HepG2 (cell line): ENCODE measurements at regions not wholly inside any gene's neighbourhood (a gene's known extent, or its start where the extent isn't known, plus 50 kb on each side); places are given as distances from the start of the nearest gene placed in this dataset.

ENCODE experiments used
- CREB3 ChIP-seq: sonication (generic); formaldehyde crosslinking; IDR thresholded peaks from 2 replicates; pipeline ENCODE4 v1.5.0; 2020; ENCODE audit warnings: missing genetic modification reagents
- DZIP1 ChIP-seq: sonication (generic); formaldehyde crosslinking; IDR thresholded peaks from 2 replicates; pipeline ENCODE4 v1.5.0; 2020; ENCODE audit warnings: mild to moderate bottlenecking, missing genetic modification reagents
- FOXA3 ChIP-seq: IDR thresholded peaks from 2 replicates; pipeline ENCODE4 v1.6.1; 2016; ENCODE audit warnings: missing genetic modification reagents, missing compliant biosample characterization
- GTF2F1 ChIP-seq: fragments of 150-350 bp; IDR thresholded peaks from 2 replicates; pipeline ENCODE4 v1.6.1; 2014; ENCODE audit warnings: low read length
- HDAC2 ChIP-seq: sonication (generic); formaldehyde crosslinking; IDR thresholded peaks from 2 replicates; pipeline ENCODE4 v1.4.0; 2020; ENCODE audit warnings: missing genetic modification reagents
- HDAC6 ChIP-seq: fragments of 200-600 bp; sonication (generic); IDR thresholded peaks from 2 replicates; pipeline ENCODE4 v1.7.0; 2017; ENCODE audit warnings: mild to moderate bottlenecking, antibody characterized with exemption, low read length, low read depth
- KLF13 ChIP-seq: sonication (generic); formaldehyde crosslinking; IDR thresholded peaks from 2 replicates; pipeline ENCODE4 v1.4.0; 2020; ENCODE audit warnings: mild to moderate bottlenecking, missing genetic modification reagents
- MBNL3 ChIP-seq: fragments of 250-450 bp; sonication (Bioruptor Pico); conservative IDR thresholded peaks from 2 replicates; pipeline ENCODE4 v1.8.0; 2022; ENCODE audit warnings: mild to moderate bottlenecking, inconsistent platforms
- NCOA5 ChIP-seq: sonication (generic); formaldehyde crosslinking; IDR thresholded peaks from 2 replicates; pipeline ENCODE4 v1.4.0; 2020; ENCODE audit warnings: missing genetic modification reagents
- NR2F2 ChIP-seq: IDR thresholded peaks from 2 replicates; pipeline ENCODE4 v1.6.1; 2012; ENCODE audit warnings: low read depth, inconsistent platforms, borderline replicate concordance
- RBM39 ChIP-seq: fragments of 200-400 bp; formaldehyde crosslinking; IDR thresholded peaks from one replicate; pipeline ENCODE4 v1.6.1; 2018; ENCODE audit warnings: antibody characterized with exemption, mild to moderate bottlenecking, low read depth, low read length; ENCODE audit not compliant: poor library complexity, severe bottlenecking
- SMYD3 ChIP-seq: sonication (generic); formaldehyde crosslinking; IDR thresholded peaks from 2 replicates; pipeline ENCODE4 v1.8.1; 2023; ENCODE audit warnings: mild to moderate bottlenecking, missing genetic modification reagents
- ZBTB8A ChIP-seq: sonication (generic); formaldehyde crosslinking; IDR thresholded peaks from 2 replicates; pipeline ENCODE4 v1.4.0; 2020; ENCODE audit warnings: mild to moderate bottlenecking, low read depth, missing genetic modification reagents, borderline replicate concordance
- ZNF607 ChIP-seq: sonication (generic); formaldehyde crosslinking; IDR thresholded peaks from 2 replicates; pipeline ENCODE4 v1.5.1; 2020; ENCODE audit warnings: missing genetic modification reagents, mild to moderate bottlenecking, borderline replicate concordance
- ZNF746 ChIP-seq: sonication (generic); formaldehyde crosslinking; IDR thresholded peaks from 2 replicates; pipeline ENCODE4 v1.8.0; 2022; ENCODE audit warnings: mild to moderate bottlenecking, missing genetic modification reagents
- ZNF761 ChIP-seq: sonication (generic); formaldehyde crosslinking; conservative IDR thresholded peaks from 2 replicates; pipeline ENCODE4 v1.4.0; 2020; ENCODE audit warnings: mild to moderate bottlenecking, missing genetic modification reagents
- ZNF782 ChIP-seq: sonication (generic); formaldehyde crosslinking; IDR thresholded peaks from 2 replicates; pipeline ENCODE4 v1.4.0; 2020; ENCODE audit warnings: missing genetic modification reagents, mild to moderate bottlenecking, borderline replicate concordance
- ZSCAN21 ChIP-seq: sonication (generic); formaldehyde crosslinking; IDR thresholded peaks from 2 replicates; pipeline ENCODE4 v1.8.0; 2022; ENCODE audit warnings: mild to moderate bottlenecking, missing genetic modification reagents, moderate library complexity, borderline replicate concordance
- ZSCAN22 ChIP-seq: sonication (generic); formaldehyde crosslinking; IDR thresholded peaks from 2 replicates; pipeline ENCODE4 v1.4.0; 2020; ENCODE audit warnings: mild to moderate bottlenecking, missing genetic modification reagents
- TF ChIP-seq, protein P1 (sequence below): sonication (generic); formaldehyde crosslinking; IDR thresholded peaks from 2 replicates; pipeline ENCODE4 v1.4.0; 2020; ENCODE audit warnings: missing genetic modification reagents, borderline replicate concordance
- TF ChIP-seq, protein P2 (sequence below): sonication (generic); formaldehyde crosslinking; IDR thresholded peaks from 2 replicates; pipeline ENCODE4 v1.5.1; 2020; ENCODE audit warnings: mild to moderate bottlenecking, moderate library complexity, missing genetic modification reagents

GRCh38 chr6:137353842-137354397 lies 134.7 kb upstream of the IFNGR1 start (continued):
- peak; percentile 61; the same call in 1 of the 2 replicates for TF ChIP-seq ZNF607 (CRISPR knock-in tag)
- peak; percentile 100 for TF ChIP-seq FOXA3 (CRISPR knock-in tag)
- peak; percentile 100 for TF ChIP-seq HDAC2 (CRISPR knock-in tag)
- no peak for TF ChIP-seq DZIP1 (CRISPR knock-in tag)
- no peak for TF ChIP-seq GTF2F1
- TF ChIP-seq CREB3: no peak
- TF ChIP-seq ZSCAN22: peak; percentile 95
- TF ChIP-seq ZNF782: no peak; the same call in 1 of the 2 replicates
- peak; percentile 100 for TF ChIP-seq NR2F2
- no peak for TF ChIP-seq NCOA5 (CRISPR knock-in tag)
- TF ChIP-seq HDAC6: no peak
- TF ChIP-seq MBNL3 (CRISPR knock-in tag): no peak
- no peak; the same call in 1 of the 2 replicates for TF ChIP-seq ZBTB8A
- TF ChIP-seq SMYD3: peak; percentile 69; the same call in 1 of the 2 replicates
- TF ChIP-seq KLF13 (CRISPR knock-in tag): no peak
- TF ChIP-seq ZNF761: peak; percentile 92; the same call in 1 of the 2 replicates
- TF ChIP-seq ZNF746: peak; percentile 85; the same call in 1 of the 2 replicates
- TF ChIP-seq, protein P1, sequence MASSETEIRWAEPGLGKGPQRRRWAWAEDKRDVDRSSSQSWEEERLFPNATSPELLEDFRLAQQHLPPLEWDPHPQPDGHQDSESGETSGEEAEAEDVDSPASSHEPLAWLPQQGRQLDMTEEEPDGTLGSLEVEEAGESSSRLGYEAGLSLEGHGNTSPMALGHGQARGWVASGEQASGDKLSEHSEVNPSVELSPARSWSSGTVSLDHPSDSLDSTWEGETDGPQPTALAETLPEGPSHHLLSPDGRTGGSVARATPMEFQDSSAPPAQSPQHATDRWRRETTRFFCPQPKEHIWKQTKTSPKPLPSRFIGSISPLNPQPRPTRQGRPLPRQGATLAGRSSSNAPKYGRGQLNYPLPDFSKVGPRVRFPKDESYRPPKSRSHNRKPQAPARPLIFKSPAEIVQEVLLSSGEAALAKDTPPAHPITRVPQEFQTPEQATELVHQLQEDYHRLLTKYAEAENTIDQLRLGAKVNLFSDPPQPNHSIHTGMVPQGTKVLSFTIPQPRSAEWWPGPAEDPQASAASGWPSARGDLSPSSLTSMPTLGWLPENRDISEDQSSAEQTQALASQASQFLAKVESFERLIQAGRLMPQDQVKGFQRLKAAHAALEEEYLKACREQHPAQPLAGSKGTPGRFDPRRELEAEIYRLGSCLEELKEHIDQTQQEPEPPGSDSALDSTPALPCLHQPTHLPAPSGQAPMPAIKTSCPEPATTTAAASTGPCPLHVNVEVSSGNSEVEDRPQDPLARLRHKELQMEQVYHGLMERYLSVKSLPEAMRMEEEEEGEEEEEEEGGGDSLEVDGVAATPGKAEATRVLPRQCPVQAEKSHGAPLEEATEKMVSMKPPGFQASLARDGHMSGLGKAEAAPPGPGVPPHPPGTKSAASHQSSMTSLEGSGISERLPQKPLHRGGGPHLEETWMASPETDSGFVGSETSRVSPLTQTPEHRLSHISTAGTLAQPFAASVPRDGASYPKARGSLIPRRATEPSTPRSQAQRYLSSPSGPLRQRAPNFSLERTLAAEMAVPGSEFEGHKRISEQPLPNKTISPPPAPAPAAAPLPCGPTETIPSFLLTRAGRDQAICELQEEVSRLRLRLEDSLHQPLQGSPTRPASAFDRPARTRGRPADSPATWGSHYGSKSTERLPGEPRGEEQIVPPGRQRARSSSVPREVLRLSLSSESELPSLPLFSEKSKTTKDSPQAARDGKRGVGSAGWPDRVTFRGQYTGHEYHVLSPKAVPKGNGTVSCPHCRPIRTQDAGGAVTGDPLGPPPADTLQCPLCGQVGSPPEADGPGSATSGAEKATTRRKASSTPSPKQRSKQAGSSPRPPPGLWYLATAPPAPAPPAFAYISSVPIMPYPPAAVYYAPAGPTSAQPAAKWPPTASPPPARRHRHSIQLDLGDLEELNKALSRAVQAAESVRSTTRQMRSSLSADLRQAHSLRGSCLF (CRISPR knock-in tag): no peak
- no peak for TF ChIP-seq RBM39
- TF ChIP-seq, protein P2, sequence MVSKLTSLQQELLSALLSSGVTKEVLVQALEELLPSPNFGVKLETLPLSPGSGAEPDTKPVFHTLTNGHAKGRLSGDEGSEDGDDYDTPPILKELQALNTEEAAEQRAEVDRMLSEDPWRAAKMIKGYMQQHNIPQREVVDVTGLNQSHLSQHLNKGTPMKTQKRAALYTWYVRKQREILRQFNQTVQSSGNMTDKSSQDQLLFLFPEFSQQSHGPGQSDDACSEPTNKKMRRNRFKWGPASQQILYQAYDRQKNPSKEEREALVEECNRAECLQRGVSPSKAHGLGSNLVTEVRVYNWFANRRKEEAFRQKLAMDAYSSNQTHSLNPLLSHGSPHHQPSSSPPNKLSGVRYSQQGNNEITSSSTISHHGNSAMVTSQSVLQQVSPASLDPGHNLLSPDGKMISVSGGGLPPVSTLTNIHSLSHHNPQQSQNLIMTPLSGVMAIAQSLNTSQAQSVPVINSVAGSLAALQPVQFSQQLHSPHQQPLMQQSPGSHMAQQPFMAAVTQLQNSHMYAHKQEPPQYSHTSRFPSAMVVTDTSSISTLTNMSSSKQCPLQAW (CRISPR knock-in tag): peak; percentile 100
- peak; percentile 61; the same call in 1 of the 2 replicates for TF ChIP-seq ZSCAN21
